Stimulated activated CD4-positive, alpha-beta T cell treated with anti-CD3 and anti-CD28 coated beads, Interleukin-12 subunit alpha, Interleukin-12 subunit beta, amount 100 ng/mL, for 48 hours (primary cell): ENCODE measurements at regions not wholly inside any gene's neighbourhood (a gene's known extent, or its start where the extent isn't known, plus 50 kb on each side); places are given as distances from the start of the nearest gene placed in this dataset.
A peak's percentile ranks its signal among the peaks of the same experiment; 100 is the strongest.
"Not testable (repeated sequence)": the region's sequence is repeated elsewhere in the genome, so short reads cannot be mapped to it uniquely, and the experiment has no call there.

Experiments used
- DNase-seq, 3 donors: peaks; one replicate each; pipeline ENCODE4 v3.0.0-alpha.2; 2020; ENCODE audit warnings: low read depth in 2 of 3, low spot score in 1 of 3

DNA sequence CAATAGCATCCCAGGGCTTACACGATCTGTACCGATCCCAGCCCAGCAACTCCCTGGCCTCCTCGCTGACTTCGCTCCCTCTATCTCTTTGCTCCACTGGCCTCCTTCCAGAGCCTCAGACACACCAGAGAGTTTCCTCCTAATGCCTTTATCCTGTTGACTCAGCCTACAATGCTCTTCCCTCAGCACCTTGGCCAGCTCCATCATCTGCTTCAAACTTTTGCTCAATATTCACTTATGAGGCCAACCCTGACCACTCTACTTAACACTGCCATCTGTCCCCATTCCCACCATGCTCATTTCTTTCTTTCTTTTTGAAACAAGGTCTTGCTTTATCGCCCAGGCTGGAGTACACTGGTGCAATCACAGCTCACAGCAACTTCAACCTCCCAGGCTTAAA, 180.9 kb downstream of the CEP170 start:
- DNase-seq = not testable (repeated sequence)

DNA sequence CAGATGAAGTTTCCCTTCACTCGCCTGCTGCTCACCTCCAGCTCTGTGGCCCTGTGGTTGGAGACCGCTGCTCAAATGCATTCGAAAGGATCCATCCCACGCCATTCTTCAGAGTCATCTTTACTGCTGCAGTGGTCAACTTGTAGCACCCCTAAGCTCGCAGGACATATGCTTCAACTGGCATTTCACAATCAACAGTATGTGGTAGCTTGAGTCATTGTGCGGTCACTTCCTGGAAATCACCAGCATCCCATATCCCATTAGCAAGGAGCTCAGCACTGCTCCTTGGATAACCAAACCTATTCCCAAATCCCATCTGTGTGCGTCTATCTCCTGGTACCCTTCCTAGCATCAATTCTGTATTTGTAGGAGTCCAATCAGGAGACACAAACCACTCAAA, 188.0 kb downstream of the CEP170 start:
- not testable (repeated sequence) for DNase-seq

DNA sequence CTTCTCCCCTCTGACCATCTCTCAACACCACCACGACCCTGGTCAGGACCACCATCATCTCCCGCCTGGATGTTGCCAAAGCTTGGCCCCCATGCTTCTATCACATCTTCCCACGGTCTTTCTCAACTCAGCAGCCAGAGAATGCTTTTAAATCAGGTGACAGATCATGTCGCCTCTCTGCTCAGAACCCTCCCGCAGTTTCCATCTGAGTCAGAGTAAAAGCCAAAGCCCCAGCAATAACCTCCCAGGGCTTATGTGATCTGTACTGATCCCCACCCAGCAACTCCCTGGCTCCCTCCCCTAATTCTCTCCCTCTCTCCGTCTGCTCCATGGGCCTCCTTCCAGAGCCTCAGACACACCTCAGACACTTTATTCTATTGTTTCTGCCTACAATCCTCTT, 193.1 kb downstream of the CEP170 start:
- DNase-seq = not testable (repeated sequence)

DNA sequence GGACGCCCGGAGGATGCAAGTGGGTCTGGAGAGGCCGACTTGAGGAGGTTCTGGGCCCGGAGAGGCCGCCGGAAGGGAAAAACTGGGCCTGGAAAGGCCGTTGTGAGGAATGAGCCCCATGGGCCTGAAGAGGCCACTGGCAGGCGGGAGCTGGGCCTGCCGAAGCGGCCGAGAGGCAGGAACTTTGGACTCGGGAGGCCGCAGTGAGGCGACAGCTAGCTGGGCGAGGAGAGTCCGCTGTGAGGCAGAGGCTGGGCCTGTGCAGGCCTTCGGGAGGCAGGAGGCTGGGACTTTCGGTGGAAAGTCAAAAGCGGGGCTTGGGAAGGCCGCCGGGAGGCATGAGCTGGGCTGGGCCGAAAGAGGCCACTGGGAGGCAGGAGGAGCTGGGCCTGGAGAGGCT, 199.6 kb downstream of the CEP170 start:
- not testable (repeated sequence) for DNase-seq

- DNase-seq = not testable (repeated sequence)
These were observed 200.0 kb downstream of the CEP170 start for GRCh38 chr1:243055091-243055490.

- not testable (repeated sequence) for DNase-seq
These were observed 200.4 kb downstream of the CEP170 start for GRCh38 chr1:243054681-243055080.

DNA sequence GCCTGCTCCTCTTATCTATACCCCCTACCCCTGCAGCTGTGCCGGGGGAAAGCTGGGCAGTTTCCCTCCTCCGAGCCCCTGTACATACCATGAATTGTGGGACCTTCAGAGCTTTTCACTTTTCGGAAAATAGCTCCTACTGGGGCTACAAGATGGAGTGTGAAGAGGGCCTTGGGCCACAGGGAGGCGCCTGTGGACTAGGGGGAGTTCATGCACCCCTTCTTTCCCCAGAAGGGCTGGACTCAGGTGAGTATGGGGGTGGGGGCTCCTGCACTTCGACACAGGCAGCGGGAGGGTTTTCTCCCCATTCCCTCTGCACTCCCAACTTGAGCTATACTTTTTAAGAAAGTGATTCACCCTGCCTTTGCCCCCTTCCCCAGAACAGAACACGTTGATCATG, 202.0 kb downstream of the CEP170 start:
- not testable (repeated sequence) for DNase-seq

DNA sequence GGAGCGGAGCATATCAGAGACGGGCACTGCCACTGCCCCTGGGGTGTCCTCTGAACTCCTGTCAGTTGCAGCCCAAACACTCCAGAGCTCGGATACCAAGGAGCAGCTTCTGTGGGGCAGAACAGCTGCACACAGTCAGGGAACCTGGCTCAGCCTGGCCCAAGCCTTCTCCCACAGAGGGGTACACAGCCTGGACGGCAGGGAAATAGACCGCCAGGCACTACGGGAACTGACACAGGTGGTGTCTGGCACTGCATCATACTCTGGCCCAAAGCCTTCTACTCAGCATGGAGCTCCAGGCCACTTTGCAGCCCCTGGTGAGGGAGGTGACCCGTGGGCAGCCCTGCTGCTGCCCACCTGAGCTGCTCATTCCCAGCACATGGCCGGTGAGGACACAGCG, 204.5 kb downstream of the CEP170 start:
- not testable (repeated sequence) for DNase-seq

DNA sequence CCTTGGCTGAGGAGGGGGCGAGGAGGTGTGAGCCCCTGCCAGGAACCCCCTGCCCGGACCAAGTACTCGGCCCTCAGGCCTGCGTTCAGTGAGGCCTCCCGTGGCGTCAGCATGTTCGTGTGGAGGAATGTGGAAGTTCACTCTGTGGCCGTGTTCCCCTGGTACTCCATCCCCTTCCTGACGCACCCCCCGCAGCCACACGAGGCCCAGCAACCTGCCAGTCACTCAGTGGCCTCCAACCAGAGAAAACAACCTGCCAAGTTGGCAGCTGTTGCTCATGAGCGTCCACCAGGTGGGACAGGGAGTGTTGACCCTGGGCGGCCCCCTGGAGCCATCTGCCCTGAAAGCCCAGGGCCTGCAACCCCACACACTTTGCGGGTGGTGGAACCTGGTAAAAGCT, 205.4 kb downstream of the CEP170 start:
- not testable (repeated sequence) for DNase-seq

DNA sequence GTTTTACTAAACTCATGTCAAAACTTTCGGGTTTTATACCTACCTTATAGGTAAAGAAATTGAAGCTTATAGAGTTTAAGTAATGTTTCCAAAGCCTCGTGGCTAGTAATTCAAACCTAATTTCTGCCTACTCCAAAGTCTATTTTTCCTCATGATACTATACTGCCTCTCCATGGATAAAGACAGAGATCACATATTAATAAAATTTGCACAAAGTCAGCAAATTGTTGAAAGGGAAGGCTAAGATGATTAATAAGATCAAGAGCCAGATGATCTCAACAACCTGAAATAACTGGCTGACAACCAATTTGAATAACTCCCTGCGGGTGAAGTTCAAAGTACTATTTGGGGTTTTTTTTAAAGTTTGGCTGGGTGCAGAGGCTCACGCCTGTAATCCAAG, 233.7 kb downstream of the CEP170 start:
- not testable (repeated sequence) for DNase-seq

- peak; percentile 3 to 35 (median 24) for DNase-seq
These were observed 235.9 kb downstream of the CEP170 start for GRCh38 chr1:243019030-243019635.

DNA sequence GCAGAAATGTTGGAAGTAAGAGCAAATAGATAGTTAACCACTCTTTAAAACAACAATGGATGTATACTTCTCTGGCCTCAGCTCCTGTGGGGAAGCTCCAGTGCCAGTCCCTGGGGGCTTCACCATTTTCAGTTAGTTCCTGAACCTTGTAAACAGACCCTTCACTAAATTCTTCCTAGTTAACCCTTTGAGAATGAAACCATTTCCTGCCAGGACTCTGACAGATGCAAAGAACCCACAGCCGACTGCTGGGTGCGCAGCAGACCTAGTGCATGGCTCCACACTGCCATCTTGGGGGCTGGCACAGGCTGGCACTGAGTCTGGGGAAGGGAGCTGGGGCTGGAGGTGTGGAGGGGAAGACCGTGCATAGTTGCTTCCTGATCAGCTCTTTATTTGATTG, 244.4 kb downstream of the CEP170 start:
- not testable (repeated sequence) for DNase-seq

- DNase-seq = not testable (repeated sequence)
These were observed 254.1 kb downstream of the CEP170 start for GRCh38 chr1:243001003-243001402.

- not testable (repeated sequence) for DNase-seq
These were observed 262.3 kb downstream of the CEP170 start for GRCh38 chr1:242992776-242993175.

GRCh38 chr1:242985096-242985495, 270.0 kb downstream of the CEP170 start:
- not testable (repeated sequence) for DNase-seq

GRCh38 chr1:242973341-242973740, 281.7 kb downstream of the CEP170 start:
- DNase-seq = not testable (repeated sequence)

DNA sequence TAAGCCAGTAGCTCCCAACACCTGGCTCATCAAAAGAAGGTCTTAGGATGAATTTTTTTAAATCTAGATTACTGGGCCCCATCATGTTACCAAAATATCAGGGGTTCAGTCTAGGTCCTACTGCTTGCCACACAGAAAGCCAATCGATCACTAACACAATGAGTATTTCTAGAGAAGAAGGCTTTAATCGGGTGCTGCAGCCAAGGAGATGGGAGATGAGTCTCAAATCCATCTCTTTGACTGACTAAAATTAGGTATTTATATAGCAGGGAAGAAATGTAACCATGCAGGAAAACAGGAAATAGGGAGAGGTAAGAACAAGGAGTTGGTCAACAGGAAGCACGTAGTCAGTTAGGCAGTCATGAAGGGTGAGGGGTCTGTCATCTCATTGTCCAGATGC, 288.2 kb downstream of the CEP170 start:
- DNase-seq = no peak

- not testable (repeated sequence) for DNase-seq
These were observed 295.7 kb downstream of the CEP170 start for GRCh38 chr1:242959397-242959796.

- DNase-seq = not testable (repeated sequence)
These were observed 300.1 kb downstream of the CEP170 start for GRCh38 chr1:242954945-242955344.

GRCh38 chr1:242946206-242946605, 308.9 kb downstream of the CEP170 start:
- DNase-seq = no peak

DNA sequence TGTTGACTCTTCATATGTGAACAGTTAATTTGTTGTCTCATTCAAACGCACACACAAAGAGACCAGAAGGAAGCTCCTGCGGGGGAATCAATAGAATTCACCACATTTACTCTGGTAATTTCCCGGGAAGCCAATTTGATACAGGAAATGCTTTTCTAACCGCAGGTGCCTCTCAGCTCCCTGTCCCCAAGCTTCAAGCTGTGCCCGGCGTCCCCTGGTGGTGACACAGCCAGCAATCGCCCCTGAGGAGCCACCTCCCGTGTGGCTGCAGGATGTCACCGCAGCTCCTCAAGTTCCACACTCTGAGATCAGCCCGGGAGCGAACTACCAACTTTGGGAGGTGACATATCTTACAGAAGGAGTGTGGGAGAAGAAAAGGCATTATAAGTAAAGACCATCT, 318.4 kb downstream of the CEP170 start:
- not testable (repeated sequence) for DNase-seq

- DNase-seq = not testable (repeated sequence)
These were observed 330.4 kb downstream of the CEP170 start for GRCh38 chr1:242924717-242925116.

DNA sequence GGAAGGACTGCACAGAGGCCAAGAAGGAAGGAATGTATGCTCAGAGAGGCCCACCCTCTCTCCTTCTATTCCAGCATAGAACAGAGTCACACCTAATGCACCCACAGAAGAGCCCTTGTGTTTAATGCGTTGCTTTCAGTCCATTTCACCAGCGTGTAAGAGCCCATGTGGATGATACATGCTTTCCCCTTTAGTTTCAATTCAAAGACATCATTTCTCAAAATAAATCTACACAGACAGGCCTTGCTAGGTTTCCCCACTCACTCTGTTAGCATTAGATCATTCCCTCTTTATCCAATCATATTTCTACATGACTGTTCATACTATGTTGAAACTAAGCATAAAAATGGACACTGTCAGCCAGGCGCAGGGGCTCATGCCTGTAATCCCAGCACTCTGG, 331.5 kb downstream of the CEP170 start:
- DNase-seq = not testable (repeated sequence)
